CD14-positive monocyte (primary cell): ENCODE measurements at regions not wholly inside any gene's neighbourhood (a gene's known extent, or its start where the extent isn't known, plus 50 kb on each side); places are given as distances from the start of the nearest gene placed in this dataset.

ENCODE experiments used
- DNase-seq, 3 donors: peaks; one replicate each; pipeline ENCODE4 v3.0.0-alpha.2; 2011 to 2022
- H2AFZ ChIP-seq: 2 replicates; pipeline ENCODE4 v1.6.0; 2012; ENCODE audit warnings: mild to moderate bottlenecking, low read depth, low read length, inconsistent platforms; ENCODE audit not compliant: insufficient read depth, poor library complexity, severe bottlenecking
- H3K27ac ChIP-seq, 2 donors: 1 replicate in 1 of 2; 2 replicates in 1 of 2; pipeline ENCODE4 v1.5.1; 2012 to 2013; ENCODE audit warnings: low read length in 2 of 2, control low read depth in 1 of 2, inconsistent platforms in 1 of 2, low read depth in 1 of 2, mild to moderate bottlenecking in 1 of 2
- H3K27me3 ChIP-seq, 2 donors: one replicate each; pipeline versions ENCODE4 v1.6.0 to v1.6.1; 2011 to 2013; ENCODE audit warnings: low read length in 2 of 2; ENCODE audit not compliant: control insufficient read depth in 2 of 2, insufficient read depth in 2 of 2
- H3K36me3 ChIP-seq, 2 donors: replicated peaks in 1 of 2; 1 replicate in 1 of 2; 2 replicates in 1 of 2; pipeline versions ENCODE4 v1.5.1 to v1.6.1; 2012 to 2013; ENCODE audit warnings: low read length in 2 of 2, control low read depth in 1 of 2, inconsistent platforms in 1 of 2, mild to moderate bottlenecking in 1 of 2; ENCODE audit not compliant: insufficient read depth in 2 of 2, control insufficient read depth in 1 of 2
- H3K4me1 ChIP-seq, 2 donors: 1 replicate in 1 of 2; 2 replicates in 1 of 2; pipeline versions ENCODE4 v1.5.1 to v1.6.1; 2012 to 2013; ENCODE audit warnings: low read length in 2 of 2, control low read depth in 1 of 2, inconsistent platforms in 1 of 2, mild to moderate bottlenecking in 1 of 2, moderate library complexity in 1 of 2; ENCODE audit not compliant: insufficient read depth in 2 of 2, control insufficient read depth in 1 of 2
- H3K4me2 ChIP-seq: replicated peaks from 2 replicates; pipeline ENCODE3; 2012; ENCODE audit warnings: low read length, moderate library complexity, mild to moderate bottlenecking; ENCODE audit not compliant: poor library complexity, severe bottlenecking; ENCODE audit errors: extremely low read depth
- H3K4me3 ChIP-seq, 3 experiments: fragments of 200-600 bp in 1 of 3; sonication (generic) in 1 of 3; replicated peaks in 1 of 3; 1 replicate in 2 of 3; 2 replicates in 1 of 3; pipeline ENCODE4 v1.5.1; 2011 to 2013; ENCODE audit warnings: low read length in 3 of 3, mild to moderate bottlenecking in 3 of 3, control low read depth in 2 of 3, low read depth in 2 of 3, inconsistent platforms in 1 of 3, moderate library complexity in 1 of 3
- H3K79me2 ChIP-seq: 2 replicates; pipeline ENCODE4 v1.6.0; 2012; ENCODE audit warnings: mild to moderate bottlenecking, control low read depth, inconsistent platforms, low read length, moderate library complexity; ENCODE audit not compliant: insufficient read depth
- H3K9ac ChIP-seq: 2 replicates; pipeline ENCODE4 v1.6.0; 2017; ENCODE audit warnings: low read length, mild to moderate bottlenecking; ENCODE audit not compliant: insufficient read depth, poor library complexity, severe bottlenecking
- H3K9me3 ChIP-seq, 2 donors: replicated peaks in 1 of 2; 1 replicate in 1 of 2; 2 replicates in 1 of 2; pipeline versions ENCODE4 v1.5.1 to v1.6.1; 2012 to 2013; ENCODE audit warnings: low read length in 2 of 2, control low read depth in 1 of 2; ENCODE audit not compliant: control insufficient read depth in 1 of 2, insufficient read depth in 1 of 2
- H4K20me1 ChIP-seq: 2 replicates; pipeline ENCODE4 v1.6.0; 2012; ENCODE audit warnings: mild to moderate bottlenecking, low read length, control low read depth, moderate library complexity; ENCODE audit not compliant: insufficient read depth
- H3K27ac Mint-ChIP-seq, 7 donors: one replicate each; pipeline ENCODE4 v1.8.0; 2020; ENCODE audit warnings: mild to moderate bottlenecking in 7 of 7, mixed read lengths in 7 of 7, moderate library complexity in 6 of 7, inconsistent platforms in 2 of 7
- H3K27me3 Mint-ChIP-seq, 3 donors: one replicate each; pipeline ENCODE4 v1.8.0; 2021 to 2022; ENCODE audit warnings: low read depth in 3 of 3, mild to moderate bottlenecking in 3 of 3, mixed read lengths in 3 of 3, moderate library complexity in 3 of 3, inconsistent platforms in 1 of 3
- H3K36me3 Mint-ChIP-seq, 2 donors: one replicate each; pipeline ENCODE4 v1.8.0; 2020; ENCODE audit warnings: mixed read lengths in 2 of 2, inconsistent platforms in 1 of 2, mild to moderate bottlenecking in 1 of 2
- H3K4me1 Mint-ChIP-seq: one replicate; pipeline ENCODE4 v1.8.0; 2020; ENCODE audit warnings: mild to moderate bottlenecking, mixed read lengths
- H3K4me3 Mint-ChIP-seq, 2 donors: one replicate each; pipeline ENCODE4 v1.8.0; 2020; ENCODE audit warnings: mild to moderate bottlenecking in 2 of 2, mixed read lengths in 2 of 2, moderate library complexity in 1 of 2
- H3K9me3 Mint-ChIP-seq, 7 donors: one replicate each; pipeline ENCODE4 v1.8.0; 2020 to 2022; ENCODE audit warnings: mixed read lengths in 7 of 7, mild to moderate bottlenecking in 6 of 7, moderate library complexity in 6 of 7, inconsistent platforms in 2 of 7
- CTCF ChIP-seq: fragments of 200-600 bp; IDR thresholded peaks from one replicate; pipeline ENCODE4 v1.8.0; 2022; ENCODE audit warnings: antibody characterized with exemption, mild to moderate bottlenecking
- WGBS: methylation state at CpG from one replicate; pipeline ENCODE4 v1.1.5; 2013; ENCODE audit warnings: missing lambda C conversion rate; ENCODE audit not compliant: insufficient coverage; 5-methylcytosine and 5-hydroxymethylcytosine counted together
- intact Hi-C, 2 donors: fragments of 100-400 bp; cut with micrococcal nuclease; formaldehyde crosslinking; loops; one replicate each; pipeline versions ENCODE4 v1.15.0 to v1.15.1; 2023

DNA sequence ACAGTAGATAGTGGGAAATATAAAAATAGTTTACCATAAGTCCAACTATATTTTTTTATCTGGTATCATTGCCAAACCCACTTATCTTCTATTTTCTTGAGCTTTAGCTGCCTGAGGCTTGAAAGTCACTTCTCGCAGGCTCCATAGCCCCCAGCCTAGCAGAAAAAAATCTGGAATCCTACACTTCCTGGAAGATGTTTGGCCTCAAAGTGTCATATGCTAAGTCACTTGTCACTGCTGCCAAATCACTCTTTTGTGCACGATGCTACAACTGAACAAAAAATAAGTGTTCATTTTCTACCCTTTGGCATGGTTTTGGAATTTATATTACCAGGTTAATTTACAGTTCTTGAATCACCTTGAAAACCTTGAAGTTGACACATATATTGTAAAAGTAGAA lies 612.5 kb upstream of the ATXN8OS start:
- Histone ChIP-seq H4K20me1 (no peaks in the 10 kb centered on the region), H3K27ac (no peak overlapping the region), H3K79me2 (no peaks in the 10 kb centered on the region), H3K4me1 (no peaks in the 10 kb centered on the region), H3K36me3 (no peaks in the 10 kb centered on the region), H3K27me3 (no peaks in the 10 kb centered on the region), H3K9ac (no peak overlapping the region), H3K4me2 (no peak overlapping the region), H3K9me3 (peaks cover 0 to 6% of the 10 kb centered on the region in 2 donors), H2AFZ (no peak overlapping the region), H3K4me3 (no peak overlapping the region)
- intact Hi-C loops, result no loop called here
- H3K9me3 Mint-ChIP-seq, result peaks cover 0 to 7% (median 0%) of the 10 kb centered on the region in 7 donors
- no peaks in the 10 kb centered on the region for H3K4me1 Mint-ChIP-seq
- no peak for DNase-seq
- no peak for TF ChIP-seq CTCF
- H3K27ac Mint-ChIP-seq, result no peak overlapping the region
- no peaks in the 10 kb centered on the region for H3K27me3 Mint-ChIP-seq
- no CpG with 5 or more reads among the region's 2 CpGs for WGBS
- H3K4me3 Mint-ChIP-seq, result no peak overlapping the region
- H3K36me3 Mint-ChIP-seq, result no peaks in the 10 kb centered on the region

- Mint-ChIP-seq H3K36me3 (no peaks in the 10 kb centered on the region), H3K4me1 (no peaks in the 10 kb centered on the region), H3K27me3 (no peaks in the 10 kb centered on the region), H3K27ac (no peak overlapping the region), H3K4me3 (no peak overlapping the region), H3K9me3 (peaks cover 0 to 19% (median 13%) of the 10 kb centered on the region in 7 donors)
- Histone ChIP-seq H2AFZ (no peak overlapping the region), H3K27me3 (no peaks in the 10 kb centered on the region), H3K79me2 (no peaks in the 10 kb centered on the region), H3K36me3 (no peaks in the 10 kb centered on the region), H3K9me3 (peaks cover 15 to 16% of the 10 kb centered on the region in 2 donors), H4K20me1 (no peaks in the 10 kb centered on the region), H3K4me2 (no peak overlapping the region), H3K27ac (no peak overlapping the region), H3K4me1 (no peaks in the 10 kb centered on the region), H3K4me3 (no peak overlapping the region), H3K9ac (no peak overlapping the region)
- DNase-seq, result no peak
- TF ChIP-seq CTCF, result no peak
- intact Hi-C loops, result no loop called here
Measured at GRCh38 chr13:69487576-69487975, 620.0 kb upstream of the ATXN8OS start.
